HG02970 (cell line): ENCODE measurements at regions not wholly inside any gene's neighbourhood (a gene's known extent, or its start where the extent isn't known, plus 50 kb on each side); places are given as distances from the start of the nearest gene placed in this dataset.

ENCODE experiments used
- ATAC-seq: cut with Tn5 transposase; IDR thresholded peaks from one replicate; pipeline ENCODE4 v1.9.1; 2021; ENCODE audit warnings: mild to moderate bottlenecking, moderate library complexity, moderate number of reproducible peaks; ENCODE audit not compliant: unreplicated experiment, low FRiP score

DNA sequence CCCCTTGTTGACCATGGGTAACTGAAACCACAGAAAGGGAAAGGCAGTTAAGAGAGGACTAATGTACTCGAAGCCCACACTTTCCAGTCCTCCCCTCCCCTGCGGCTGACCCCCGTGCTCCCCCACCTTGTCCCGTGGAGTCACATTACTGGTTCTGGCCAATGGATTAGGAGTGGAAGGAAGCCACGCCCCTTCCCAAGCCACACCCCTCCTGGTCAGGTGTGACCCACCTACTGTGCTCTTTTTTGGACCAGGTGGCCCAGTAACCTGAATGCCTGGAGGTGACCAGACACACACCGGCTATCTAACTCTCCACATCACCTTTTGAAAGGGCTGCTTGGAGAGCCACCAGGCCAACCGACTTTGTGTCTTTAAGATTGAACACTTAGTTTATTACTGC lies 109.3 kb upstream of the MSX1 start:
- ATAC-seq: no peak

DNA sequence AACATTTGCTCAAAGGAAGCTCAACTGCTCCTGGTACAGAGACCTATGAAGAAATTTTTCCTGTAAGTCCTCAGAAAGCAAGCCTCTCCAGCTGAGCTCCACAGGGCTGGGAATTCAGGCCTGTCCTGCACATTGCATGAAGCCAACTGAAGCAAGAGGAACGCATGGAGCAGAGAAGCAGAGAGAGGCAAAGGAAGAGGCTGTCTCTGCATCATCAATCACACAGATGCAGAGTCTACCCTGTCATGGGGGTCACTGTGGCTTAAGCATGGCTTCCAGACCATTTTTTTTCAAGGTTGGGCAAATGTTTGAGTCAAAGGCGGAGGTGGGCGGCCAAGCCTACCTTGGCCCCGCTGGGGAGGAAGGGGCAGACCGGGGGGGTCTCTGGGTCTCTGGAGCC lies 110.3 kb upstream of the MSX1 start:
- no peak for ATAC-seq

DNA sequence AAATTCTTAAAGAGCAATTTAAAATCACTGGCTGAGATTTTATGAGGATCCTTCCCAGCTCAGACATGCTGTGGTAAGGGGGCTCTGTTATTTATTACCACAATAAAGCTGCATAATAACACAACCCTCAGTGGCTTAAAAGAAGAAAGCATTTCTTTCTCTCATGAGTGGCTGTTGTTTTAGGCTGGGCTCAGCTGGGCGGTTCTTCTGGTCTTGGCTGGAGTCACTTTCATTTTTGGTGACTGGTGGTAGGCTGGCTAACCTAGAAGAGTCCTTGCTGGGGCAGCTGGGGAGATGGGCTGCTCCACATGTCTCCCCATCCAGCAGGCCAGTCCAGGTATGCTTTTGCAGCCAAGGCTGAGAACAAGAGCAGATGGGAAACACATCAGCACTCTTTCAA lies 113.0 kb upstream of the MSX1 start:
- no peak for ATAC-seq

DNA sequence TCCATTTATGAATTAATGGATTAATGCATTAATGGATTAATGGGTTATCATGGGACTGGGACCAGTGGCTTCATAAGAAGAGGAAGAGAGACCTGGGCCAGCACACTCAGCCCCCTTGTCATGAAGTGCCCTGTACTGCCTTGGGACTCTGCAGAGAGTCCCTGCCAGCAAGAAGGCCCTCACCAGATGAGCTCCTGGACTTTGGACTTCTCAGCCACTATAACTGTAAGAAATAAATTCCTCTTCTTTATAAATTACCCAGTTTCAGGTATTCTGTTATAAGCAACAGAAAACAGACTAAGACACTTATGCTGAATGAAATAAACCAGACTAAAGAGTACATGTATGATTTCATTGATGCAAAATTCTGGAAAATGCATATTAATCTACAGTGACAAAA lies 119.4 kb upstream of the MSX1 start:
- no peak for ATAC-seq

- no peak for ATAC-seq
Observed at GRCh38 chr4:4735870-4736269, 123.6 kb upstream of the MSX1 start.

DNA sequence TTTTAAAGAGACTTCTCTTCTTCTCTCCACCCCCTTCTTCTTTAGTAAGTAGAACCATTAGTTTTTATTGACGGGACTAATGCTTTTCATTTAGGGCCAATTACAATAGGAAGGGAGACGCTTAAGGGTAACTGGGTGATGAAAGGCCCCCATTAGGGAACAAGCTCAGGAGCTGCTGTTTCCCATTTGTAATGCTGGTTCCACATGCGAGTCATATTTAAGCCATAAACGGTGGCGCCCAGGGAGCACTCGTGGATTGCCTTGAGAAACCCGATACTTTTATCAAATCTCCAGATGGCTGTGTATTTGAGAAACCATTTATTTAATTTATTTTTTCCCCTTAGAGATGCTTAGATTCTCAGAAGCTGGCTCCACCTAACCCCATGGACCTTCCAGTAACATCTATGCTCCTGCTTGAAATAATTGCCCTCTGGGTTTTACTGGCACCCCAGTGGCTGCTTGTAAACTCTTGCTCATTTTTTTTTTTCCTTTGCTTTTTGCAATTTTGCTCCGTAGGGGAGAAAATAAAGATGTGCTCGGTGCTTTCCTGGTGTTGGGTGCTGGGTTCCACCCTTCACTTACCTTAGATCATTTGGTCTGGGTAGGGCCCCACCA lies 124.2 kb upstream of the MSX1 start:
- ATAC-seq: no peak

- no peak for ATAC-seq
Observed at GRCh38 chr4:4734425-4734824, 125.0 kb upstream of the MSX1 start.

GRCh38 chr4:4733663-4734062 lies 125.8 kb upstream of the MSX1 start:
- ATAC-seq: no peak

DNA sequence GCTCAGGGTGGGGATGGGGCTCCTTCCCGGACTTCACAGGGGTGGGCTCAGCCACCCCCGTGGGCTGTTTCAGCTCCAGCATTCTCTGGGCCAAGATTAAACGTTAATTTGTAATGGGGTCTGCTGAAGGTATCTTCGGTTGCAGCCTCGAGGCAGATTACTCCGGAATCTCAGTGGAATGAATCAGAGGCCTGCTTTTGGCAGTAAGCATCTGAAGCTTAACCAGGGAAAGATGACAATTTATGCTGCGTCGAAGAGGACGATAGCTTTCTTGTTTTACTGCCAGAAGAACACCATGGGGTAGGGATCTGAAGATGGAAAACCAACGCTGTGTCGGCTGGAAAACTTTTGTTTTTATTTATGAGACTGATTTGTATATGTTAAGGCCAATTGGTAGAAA lies 129.2 kb upstream of the MSX1 start:
- no peak for ATAC-seq

- ATAC-seq: no peak
Observed at GRCh38 chr4:4729206-4729605, 130.3 kb upstream of the MSX1 start.

DNA sequence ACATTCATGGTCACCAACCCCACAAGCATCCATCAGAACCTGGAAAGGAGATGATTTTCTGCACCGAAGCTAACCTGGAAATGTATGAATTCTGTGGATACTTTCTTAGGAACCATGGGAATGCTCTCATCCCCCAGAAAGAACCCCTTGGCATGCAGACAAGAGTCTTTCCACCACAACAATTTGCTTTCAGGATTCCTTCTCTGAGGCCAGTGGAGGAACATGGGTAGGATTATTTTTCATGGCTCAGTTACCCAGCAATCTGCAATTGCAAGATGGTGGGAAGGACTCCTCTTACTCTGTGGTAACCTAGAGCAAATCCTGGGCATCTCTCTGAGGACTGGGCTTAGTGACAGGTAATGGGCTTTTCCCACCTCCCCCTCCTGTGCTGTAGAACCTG lies 131.9 kb upstream of the MSX1 start:
- ATAC-seq: no peak

- no peak for ATAC-seq
Observed at GRCh38 chr4:4726051-4726450, 133.4 kb upstream of the MSX1 start.

DNA sequence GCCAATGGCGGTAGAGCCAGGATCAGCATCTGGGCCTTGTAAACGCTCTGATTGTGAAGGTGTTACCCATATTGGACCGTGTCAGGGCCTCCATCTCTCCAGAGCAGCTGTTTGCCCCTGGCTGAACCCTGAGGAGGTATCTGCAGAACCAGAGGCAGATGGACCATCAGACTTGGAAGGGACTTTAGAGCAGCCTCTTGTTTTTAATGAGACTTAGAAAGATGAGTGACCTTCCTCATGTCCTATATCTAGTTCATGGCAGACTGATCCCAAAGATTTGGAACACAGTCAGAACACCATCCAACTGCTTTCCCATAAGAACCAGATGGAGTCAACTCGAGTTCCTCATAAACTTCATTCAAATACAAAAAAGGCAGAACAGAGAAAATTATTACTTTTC lies 135.1 kb upstream of the MSX1 start:
- no peak for ATAC-seq

GRCh38 chr4:4721636-4722035 lies 137.8 kb upstream of the MSX1 start:
- no peak for ATAC-seq

- ATAC-seq: no peak
Observed at GRCh38 chr4:4720646-4721045, 138.8 kb upstream of the MSX1 start.

DNA sequence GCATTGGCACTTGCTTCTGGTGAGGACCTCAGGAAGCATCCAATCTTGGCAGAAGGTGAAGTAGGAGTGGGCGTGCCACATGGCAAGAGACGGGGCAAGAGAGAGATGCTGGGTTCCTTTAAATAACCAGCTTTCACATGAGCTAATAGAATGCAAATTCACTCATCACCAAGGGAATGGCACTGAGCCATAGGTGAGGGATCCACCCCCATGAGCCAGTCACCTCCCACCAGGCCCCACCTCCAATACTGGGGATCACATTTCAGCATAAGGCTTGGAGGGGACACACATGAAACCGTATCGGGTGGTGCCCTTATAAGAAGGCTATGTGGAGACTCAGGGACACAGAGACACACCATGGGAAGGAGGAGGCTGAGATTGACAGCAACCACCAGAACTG lies 140.0 kb upstream of the MSX1 start:
- no peak for ATAC-seq

DNA sequence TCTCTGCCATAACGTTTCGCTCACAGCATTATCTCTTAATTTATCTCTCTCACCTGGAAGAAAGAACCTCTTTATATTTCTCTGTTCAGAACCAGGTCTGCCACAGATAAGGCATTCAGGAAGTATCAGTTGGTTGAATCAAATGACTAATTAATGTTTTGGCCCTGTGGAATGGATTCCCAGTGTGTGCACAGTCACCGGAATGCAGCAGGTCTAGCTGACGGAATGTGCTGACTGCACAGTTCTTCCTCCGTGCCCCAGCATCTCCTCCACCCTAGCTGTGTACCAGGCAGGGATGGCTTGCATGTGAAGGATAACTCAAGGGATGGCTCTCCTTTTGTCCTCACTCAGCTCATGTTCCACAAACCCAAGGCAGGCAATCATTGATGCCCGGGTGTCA lies 141.8 kb upstream of the MSX1 start:
- ATAC-seq: no peak

GRCh38 chr4:4714331-4714730 lies 145.1 kb upstream of the MSX1 start:
- ATAC-seq: no peak

DNA sequence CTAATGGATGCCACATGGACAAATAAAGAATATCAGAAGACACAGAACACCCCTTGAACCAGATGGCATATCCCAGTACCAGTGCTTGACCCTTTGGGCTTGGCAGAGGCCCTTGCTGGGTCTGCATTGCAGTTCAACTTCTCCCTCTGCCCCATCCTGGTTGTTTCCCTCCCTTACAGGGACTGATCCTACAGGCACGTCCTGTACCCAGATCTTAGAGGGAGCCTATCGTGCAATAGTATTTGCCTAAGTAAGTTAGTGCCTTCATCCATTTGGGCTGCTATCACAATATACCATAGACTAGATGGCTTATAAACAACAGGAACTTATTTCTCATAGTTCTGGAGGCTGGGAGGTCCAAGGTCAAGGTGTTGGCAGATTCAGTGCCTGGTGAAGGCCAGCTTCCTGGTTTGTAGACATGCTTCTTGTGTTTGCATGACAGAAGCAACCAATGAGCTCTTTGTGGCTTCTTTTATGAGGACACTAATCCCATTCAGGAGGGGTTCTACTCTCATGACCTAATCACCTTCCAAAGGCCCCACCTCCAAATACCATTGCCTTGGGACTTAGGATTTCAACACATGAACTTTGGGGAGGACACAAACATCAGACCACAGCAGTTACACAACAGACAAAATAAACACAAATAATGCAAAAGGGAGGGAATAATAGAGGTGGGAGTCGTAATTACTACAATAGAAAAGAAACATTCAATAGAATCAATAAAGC lies 146.5 kb upstream of the MSX1 start:
- ATAC-seq: no peak

DNA sequence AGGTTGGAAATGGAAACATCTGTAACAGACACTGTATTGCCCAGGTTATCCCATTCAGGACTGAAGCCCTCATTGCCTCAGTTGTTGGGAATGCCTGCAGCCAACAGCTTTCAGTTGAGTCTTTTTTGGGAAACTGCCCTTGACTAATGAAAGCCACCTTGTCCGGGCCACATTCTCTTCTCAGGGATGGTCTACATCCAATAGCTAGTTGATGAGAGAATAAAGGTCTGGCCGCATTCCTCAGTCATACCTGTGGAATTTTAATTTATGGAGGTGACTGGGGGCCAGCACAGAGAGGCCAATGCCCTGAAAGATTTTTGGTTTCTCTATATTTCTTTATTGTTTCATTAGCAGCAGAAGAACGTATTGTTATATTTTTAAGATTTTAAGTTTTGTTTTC lies 147.6 kb upstream of the MSX1 start:
- ATAC-seq: no peak

- no peak for ATAC-seq
Observed at GRCh38 chr4:4709736-4710135, 149.7 kb upstream of the MSX1 start.

DNA sequence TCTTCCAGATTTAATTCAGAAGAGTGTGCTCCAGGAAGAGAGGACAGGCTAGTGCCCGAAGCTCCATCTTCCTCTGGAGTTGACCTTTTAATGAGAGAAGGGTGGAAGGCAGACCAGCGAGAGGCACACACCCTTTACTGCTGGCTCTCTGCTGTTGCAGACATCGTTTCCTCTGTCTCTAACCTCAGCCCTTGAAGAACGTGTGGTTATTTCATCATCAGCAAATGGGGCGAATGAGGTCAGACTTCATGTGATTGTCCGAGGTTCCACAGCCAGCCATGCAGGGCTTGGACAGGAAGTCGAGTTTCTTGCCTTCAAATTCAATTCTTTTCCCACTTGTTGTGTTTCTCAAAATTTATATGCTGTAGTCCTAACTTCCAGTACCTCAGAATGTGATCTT lies 155.2 kb upstream of the MSX1 start:
- no peak for ATAC-seq

- ATAC-seq: no peak
Observed at GRCh38 chr4:4697584-4697983, 155.7 kb upstream of the STX18 start.
